ENCODE measurements at regions not wholly inside any gene's neighbourhood (a gene's known extent, or its start where the extent isn't known, plus 50 kb on each side); places are given as distances from the start of the nearest gene placed in this dataset.
"Not testable (repeated sequence)": the region's sequence is repeated elsewhere in the genome, so short reads cannot be mapped to it uniquely, and the experiment has no call there.

DNA sequence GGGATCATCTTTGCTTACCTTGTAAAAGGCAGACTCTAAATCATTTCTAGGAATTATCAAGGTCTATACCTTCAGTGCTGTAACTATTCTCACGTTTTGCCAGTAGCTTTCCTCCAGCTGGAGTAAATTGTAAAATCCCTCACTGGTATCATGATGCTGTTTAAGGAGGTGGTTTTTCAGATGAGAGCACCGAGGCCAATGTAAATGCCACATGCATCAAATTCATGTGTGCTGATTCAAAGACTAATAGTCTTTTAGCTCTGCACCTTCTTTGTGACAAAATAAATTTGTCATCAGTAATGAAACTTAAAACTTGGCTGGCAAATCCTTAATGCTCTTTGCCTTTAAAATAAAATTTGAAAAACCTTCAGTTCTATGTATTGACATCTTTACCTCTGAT is 503.8 kb downstream of the SETD4 start:
- in situ Hi-C loops (cut with MboI; ENCODE audit: low sequenced_read_pairs) = no loop called here

DNA sequence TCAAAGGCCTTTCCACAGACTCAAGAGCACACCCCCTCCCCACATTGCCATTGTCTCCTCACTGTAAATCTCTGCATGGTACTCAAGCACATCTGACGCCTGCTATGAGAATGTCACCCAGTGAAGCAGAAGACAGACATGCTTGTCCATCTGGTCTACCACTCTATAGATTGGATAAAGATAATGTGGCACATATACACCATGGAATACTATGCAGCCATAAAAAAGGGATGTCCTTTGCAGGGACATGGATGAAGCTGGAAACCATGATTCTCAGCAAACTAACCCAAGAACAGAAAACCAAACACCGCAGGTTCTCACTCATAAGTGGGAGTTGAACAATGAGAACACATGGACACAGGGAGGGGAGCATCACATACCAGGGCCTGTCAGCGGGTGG is 503.4 kb upstream of the RUNX1 start:
- in situ Hi-C loops (cut with MboI; ENCODE audit: low sequenced_read_pairs) = not testable (repeated sequence)

DNA sequence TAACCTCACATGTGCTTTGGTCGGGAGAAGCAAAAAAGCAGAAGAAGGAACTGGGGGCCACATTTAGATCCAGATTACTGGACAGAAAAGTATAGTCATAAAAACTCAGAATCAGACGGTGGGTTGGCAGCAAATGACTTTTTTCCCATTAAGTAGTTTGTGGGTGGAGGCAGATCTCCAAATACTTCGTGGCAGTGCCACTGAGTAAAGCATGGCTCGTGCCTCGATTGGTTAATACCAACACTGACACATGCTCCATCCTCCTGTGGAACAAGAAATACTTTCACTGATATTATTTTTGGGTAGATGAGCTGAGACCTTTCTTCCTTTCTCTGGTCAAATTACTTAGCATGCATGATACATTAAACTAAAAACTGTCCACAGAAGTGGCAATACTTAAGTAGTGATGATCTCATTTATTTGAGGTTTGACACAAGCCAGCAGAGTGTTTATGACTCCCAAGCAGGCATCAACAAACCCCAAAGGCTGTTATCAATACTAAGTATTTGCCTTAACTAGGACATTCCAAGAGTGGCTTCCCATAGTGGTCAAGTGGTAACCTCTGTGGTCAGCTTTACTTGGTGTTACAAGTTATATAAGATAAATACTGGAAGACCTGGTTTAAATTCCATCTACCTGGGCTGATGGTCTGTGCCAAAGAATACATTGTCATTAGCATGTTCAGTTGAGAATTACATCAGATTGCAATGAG is 500.0 kb upstream of the RUNX1 start:
- in situ Hi-C loops (cut with MboI; ENCODE audit: low sequenced_read_pairs) = no loop called here

DNA sequence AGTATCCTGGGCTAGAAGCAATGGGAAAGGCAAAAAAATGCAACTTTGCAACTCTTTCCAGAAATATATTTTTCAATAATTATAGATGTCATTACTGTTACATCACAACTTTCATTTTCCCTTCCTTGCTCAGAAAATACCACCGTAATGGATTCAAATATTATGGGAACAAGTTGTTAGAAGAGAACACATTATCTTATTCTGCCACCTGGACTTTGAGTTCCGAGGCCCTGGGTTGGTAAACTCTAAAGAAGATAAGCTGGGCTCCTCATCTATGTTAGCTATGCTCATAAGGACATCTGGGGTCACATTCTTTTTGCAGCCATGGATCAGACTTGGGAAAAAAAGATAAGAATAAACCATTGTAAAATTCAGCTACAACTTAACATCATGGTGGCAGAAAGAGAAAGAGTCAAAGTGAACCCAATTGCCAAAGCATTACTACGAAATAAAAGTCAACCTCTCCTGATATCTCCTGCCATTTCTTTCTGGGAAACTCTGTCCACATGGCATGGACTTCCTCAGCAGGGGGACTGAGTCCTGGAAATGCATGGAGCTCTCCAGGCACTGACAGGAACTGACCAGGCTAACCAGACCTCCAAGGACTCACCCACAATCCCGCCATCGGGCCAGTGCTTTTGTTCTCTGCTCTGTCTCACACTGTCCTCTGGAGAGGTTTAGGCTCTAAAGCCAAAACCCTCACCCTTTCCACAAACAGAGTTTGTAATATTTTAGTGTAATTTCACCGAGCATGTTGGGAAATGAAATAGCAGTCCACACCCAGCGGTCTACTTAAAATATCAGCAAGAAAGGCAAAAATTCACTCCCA is 499.1 kb upstream of the RUNX1 start:
- in situ Hi-C loops (cut with MboI; ENCODE audit: low sequenced_read_pairs) = no loop called here

DNA sequence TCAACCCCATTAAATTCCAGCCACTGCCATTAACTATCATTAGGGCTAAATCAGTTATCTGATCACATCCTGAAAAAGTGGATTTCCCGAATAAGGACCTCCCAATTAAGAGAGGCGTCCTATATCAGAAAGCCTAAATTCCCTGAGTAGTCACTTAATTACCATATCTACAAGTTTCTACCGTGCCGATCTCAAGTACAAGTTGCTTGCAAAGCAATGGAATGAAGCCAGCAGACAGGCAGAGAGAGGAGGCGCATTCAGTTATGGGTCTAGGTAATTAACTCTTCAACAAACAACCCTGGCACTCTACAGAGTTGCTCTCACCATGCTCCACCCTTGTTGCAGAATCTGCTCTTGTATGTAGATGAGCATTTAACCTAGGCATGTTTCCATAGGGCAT is 494.6 kb upstream of the RUNX1 start:
- in situ Hi-C loops (cut with MboI; ENCODE audit: low sequenced_read_pairs) = no loop called here

DNA sequence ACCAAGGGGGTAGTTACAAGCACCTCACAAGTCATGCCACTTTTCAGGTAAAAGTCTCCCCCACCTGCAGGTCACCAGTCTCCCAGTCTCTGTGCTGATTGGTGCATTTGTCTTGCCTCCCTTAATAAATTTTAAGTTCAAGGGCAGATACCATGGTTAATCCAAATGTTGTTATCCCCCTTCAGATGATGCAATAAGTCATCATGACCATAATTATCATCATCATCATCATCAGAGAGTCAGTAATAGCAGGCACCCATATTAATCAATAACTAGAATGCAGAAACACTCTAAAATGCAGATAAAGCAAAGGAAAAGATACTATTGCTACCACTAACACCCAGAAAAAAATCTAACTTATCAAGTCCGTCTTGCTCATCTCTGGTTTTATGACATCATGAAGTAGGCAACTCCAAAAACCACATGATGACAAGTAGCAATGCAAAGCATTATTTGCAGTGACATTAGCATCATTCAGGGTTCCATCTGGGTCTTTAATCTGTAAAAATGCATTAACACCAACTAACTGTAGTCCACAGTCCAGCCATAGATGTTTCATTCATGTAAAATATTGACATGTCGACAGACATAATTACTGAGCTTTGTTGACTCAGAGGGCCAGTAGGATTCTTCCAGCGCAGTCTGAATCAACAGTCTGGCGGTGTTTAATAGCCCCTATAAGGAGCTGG is 492.0 kb upstream of the RUNX1 start:
- in situ Hi-C loops (cut with MboI; ENCODE audit: low sequenced_read_pairs) = no loop called here

DNA sequence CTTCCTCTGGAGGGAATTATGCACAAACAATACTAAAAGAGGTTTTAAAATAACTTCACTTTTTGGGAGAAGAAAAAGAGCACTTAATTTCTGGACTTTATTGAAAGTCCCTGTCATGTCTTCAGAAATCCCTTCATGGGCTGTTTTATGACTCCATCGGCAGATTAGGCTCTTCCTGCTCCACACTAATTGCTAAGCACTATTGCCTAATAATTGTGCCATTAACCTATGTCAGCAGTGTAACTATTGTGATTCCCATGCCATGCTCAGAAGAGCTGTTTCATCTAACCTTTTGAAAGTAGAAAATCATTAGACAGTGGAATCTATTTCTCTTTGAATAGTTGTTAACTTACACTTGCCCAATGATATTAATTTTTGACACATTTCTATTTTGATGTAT is 489.3 kb upstream of the RUNX1 start:
- in situ Hi-C loops (cut with MboI; ENCODE audit: low sequenced_read_pairs) = no loop called here

DNA sequence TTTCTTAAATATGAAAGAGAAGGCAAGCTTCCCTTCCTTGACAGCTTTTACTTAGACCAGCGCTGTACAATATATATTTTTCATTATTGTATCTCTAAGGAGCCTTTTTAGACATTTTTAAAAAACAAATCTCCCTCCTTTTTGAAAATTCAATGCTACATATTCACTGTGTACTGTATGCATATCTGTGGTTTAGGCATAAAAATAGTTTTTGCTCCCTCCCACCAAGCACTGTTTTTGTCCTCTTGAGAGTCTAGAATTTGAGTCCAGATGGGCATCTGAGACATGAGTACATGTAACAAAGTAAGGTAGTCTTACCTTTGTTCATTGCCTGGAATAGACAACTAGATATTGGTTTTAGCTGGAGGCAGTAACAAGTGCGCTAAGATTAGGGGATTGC is 488.5 kb upstream of the RUNX1 start:
- in situ Hi-C loops (cut with MboI; ENCODE audit: low sequenced_read_pairs) = no loop called here

DNA sequence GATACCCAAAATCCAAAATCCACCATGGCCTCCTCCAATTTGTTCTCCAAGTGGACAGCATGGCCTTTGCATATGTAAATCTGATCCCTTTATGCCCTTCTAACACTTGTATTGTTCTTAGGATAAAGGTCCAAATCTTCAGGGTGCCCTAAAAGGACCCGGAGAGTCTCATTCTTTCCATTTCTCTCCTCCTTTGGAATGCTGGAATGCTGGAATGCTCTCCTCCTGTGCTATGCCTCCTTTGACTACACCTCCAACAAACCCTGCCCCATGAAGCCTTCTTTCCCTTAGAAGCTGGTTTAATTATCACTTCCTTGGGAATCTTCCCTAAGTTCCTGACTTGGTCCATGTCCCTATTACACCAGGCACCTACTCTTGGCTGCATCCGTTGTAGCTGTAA is 484.8 kb upstream of the RUNX1 start:
- in situ Hi-C loops (cut with MboI; ENCODE audit: low sequenced_read_pairs) = no loop called here

DNA sequence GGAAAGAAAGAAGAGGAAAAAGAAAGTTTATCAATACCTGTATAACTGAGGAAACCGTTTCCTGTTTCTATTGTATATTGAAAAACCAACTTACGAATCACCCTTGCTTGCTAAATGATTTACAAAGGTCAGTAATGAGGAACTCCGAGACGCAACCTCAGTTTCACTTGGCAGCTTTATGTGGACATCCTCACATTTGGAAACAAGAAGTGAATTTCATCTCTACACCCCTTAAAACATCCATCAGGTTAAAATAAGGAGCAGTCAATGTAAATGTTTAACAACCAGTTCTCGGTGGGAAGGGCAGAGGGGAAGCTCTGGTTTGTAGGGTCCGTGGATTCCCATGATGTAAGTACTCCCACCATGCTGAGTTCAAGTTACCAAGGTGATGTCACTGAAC is 481.7 kb upstream of the RUNX1 start:
- in situ Hi-C loops (cut with MboI; ENCODE audit: low sequenced_read_pairs) = no loop called here

DNA sequence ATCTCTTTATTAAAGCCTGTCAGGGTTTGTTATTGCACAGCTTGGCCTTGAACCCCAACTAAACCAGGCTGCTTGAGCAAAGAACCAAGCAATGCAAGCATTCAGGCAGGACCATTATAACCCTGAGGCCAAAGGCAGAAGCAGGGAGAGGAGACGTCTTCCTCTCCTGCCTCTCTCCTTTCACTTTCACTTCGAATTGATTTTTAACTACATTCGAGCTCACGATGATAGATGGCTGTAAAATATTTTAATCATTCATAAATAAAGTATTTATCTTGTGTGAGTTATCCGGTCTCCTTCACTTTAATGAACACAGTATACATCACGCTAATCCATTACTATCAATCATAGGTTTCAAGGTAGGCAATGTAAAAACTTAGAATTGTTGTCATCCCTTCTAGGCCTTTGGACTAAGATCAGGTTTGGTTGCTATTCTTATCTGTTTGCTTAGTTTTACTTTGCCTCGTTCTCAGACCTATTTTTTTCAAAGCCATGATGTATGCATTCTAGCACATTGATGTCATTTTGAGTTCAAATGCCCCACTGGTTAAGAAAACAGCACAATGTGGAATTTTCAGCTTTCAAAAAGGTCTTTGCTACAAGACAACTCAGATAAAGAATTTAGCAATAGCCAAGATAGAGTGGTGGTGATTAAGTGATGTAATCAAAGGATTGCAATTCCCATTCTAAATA is 480.2 kb upstream of the RUNX1 start:
- in situ Hi-C loops (cut with MboI; ENCODE audit: low sequenced_read_pairs) = no loop called here

DNA sequence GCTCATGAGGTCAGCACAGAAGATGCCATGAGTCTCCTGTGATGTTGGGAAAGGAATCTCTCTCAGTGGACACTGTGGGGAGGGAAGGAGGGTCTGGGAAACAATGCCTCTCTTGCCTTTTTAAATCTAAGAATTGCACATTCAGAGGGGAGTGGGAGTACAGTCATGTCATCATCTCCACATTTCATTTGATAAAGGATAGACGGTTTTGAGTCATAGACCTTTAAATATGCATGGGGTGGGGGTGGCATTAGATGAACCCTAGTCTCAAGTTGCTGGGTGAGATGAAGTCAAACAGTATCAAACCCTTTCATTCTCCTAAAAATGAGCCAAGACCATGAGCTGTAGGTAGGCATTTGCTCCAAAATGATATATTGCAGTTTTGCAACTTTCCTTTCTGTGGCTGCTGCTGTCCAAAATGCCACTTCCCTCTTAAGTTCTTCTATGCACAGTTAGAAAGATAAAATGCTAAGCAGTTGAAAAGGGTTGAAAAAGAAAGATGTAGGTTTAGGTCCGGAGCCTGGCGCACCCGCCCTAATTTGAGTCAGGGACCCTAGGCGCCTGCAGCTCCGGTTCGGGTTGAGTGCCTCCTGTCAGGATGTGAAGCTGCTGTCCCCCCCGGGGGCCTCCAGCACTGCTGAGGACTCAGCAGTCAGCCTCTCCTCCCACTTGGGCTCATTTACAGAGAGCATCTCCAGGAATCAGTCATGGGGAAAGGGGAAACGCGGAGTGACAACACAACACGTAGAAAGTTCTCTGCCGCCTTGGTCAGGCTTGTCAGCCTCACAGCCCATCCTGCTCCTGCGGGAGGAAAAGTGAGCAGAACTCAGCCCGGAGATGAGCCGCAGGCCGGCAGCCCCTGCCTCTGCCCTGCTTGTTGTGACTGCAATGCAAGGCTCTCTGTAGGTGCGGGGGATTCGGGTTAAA is 479.3 kb upstream of the RUNX1 start:
- in situ Hi-C loops (cut with MboI; ENCODE audit: low sequenced_read_pairs) = no loop called here

DNA sequence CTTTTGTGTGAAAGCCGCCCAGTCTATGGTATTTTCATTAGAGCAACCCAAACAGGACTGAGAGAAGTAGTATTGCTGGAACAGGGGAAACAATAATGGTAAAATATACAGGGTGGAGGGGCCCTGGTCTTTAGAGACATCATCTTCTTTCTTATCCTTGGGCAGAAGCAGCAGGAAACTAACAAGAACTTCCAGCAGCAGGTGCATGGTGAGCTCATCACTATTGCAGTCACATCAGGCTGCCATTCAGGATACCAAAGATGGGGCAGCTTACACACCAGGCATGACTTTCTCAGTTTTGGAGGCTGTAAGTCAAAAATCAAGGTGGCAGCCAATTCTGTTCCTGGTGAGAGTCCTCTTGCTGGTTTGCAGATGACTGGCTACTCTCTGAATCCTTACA is 478.3 kb upstream of the RUNX1 start:
- in situ Hi-C loops (cut with MboI; ENCODE audit: low sequenced_read_pairs) = no loop called here

DNA sequence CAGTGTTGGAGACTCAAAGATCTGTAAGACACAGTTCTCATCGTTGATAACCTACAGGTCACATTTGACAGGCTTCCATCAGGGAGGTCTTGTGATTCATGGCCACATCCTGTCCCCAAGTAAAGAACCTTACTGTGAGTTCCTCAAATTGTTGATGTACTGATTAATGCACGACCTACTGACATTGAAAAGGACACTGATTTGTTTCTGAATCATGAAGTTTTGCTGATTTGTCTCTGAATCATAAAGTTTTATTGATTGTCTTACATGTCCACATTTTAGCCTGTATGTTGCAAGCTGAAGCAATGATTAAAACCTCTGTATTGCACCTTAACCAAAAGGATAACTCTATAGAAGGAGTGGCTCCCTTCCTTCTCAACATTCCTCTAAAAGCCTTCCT is 476.3 kb upstream of the RUNX1 start:
- in situ Hi-C loops (cut with MboI; ENCODE audit: low sequenced_read_pairs) = no loop called here

DNA sequence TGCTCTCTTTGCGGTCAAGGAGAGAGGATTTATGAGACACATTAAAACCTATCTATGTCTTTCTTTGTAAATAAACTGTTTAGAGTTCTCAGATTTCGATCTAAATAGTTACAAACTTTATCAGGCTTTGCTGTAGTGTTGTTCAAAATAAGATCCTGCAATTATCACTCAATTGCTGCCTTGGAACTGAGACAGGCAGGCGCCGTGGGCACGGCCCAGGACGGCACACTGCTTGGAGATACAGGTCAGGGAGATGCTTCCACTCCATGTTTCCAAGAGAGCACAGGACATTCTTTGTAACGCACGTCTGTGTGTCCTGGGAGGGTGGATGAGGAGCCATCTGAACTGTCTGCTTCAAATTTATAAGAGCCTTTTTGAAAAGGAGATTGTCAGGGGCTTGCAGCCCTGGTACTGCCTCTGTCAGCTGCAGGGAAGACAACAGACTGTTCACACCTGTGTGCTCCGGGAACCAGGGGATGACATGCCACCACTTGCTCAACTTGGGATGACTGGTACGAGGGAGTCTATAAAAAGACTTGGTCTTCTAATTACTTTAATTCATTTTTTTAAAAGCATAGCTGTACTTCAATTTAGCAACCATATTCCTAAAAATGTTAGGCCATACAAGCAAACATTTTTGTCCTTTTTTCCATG is 472.9 kb upstream of the RUNX1 start:
- in situ Hi-C loops (cut with MboI; ENCODE audit: low sequenced_read_pairs) = no loop called here

DNA sequence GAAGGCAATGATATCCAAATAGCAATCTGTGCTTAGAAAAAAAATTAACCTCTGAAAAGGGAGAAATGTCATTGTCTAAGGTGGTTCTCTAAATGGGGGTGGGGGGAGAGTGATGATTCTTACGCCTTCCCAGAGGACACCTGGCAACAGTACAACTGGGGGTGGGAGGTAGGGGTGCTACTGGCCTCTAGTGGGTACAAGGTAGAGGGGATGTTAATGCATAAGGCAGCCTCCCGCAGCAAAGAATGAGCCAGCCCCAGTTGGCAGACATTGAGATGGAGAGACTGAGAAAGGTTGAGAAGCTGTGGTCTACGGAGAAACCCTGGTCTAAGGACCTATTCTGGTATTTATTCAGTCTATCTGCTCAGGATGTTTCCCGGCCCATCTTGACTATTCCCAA is 472.2 kb upstream of the RUNX1 start:
- in situ Hi-C loops (cut with MboI; ENCODE audit: low sequenced_read_pairs) = no loop called here

DNA sequence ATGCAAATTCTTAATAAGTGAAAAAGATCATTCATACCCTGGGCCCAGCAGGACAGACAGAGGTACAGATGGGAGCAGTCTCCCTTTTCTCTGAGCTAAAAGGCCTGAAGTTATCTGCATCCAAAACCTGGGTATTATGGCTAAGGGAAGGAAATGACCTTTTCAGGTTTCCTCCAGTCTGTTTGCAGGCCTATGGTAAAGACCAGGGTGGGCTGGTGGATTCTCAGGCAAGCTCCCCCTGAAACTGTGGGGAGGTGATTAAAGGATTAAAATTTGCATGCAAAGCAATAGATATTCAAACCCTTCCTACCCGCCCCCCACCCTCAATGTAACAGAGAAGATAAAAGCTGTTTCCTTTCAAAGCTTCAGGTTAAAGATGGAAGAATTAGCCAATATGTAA is 471.8 kb upstream of the RUNX1 start:
- in situ Hi-C loops (cut with MboI; ENCODE audit: low sequenced_read_pairs) = no loop called here

DNA sequence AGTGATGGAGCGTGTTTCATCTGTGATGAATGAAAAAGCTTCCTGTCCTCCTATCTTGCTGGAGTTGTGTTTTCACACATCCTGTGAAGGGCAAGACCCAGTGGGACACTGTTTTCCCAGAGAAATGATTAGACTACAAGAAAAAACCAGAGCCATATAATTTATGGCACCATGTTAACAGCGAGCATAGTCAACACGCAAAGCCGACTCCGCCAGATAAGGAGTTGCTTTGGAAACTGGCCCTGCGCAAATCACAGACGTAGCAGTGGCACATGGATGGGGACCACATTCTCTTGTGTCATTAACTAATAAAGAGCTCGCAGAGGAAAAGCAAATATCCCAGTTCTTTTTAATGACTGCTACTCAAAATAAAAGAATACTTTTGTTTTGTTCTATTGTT is 471.2 kb upstream of the RUNX1 start:
- in situ Hi-C loops (cut with MboI; ENCODE audit: low sequenced_read_pairs) = no loop called here

DNA sequence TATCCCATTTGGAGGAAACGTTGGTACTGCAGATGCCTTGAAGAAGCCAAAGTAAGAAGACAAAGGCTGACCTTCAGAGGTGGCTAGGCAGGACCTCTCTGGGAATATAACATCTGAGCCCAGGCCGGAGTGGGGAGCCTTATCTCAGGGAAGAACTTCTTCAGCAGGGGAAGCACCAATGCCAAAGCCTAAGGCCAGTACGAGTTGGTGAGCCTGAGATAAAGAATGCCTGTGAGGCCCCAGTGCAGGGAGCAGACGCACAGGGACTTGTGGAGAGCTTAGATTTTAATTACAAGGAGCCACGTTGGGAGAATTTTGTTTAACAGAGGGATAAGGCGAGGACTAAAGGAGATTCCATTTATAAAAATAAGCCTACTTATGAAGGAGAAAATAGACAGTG is 468.8 kb upstream of the RUNX1 start:
- in situ Hi-C loops (cut with MboI; ENCODE audit: low sequenced_read_pairs) = no loop called here

DNA sequence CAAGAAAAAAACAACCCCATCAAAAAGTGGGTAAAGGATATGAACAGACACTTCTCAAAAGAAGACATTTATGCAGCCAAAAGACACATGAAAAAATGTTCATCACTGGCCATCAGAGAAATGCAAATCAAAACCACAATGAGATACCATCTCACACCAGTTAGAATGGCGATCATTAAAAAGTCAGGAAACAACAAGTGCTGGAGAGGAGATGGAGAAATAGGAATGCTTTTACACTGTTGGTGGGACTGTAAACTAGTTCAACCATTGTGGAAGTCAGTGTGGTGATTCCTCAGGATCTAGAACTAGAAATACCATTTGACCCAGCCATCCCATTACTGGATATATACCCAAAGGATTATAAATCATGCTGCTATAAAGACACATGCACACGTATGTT is 467.2 kb upstream of the RUNX1 start:
- in situ Hi-C loops (cut with MboI; ENCODE audit: low sequenced_read_pairs) = not testable (repeated sequence)
